Breast epithelium (tissue), 3 donors: ENCODE measurements at regions not wholly inside any gene's neighbourhood (a gene's known extent, or its start where the extent isn't known, plus 50 kb on each side); places are given as distances from the start of the nearest gene placed in this dataset.

Source experiments
- CTCF ChIP-seq, 3 donors: fragments of 450-650 bp; IDR thresholded peaks; one replicate each; pipeline ENCODE4 v1.5.1; 2016 to 2017; ENCODE audit warnings: antibody characterized with exemption in 3 of 3, mild to moderate bottlenecking in 3 of 3, moderate library complexity in 3 of 3
- POLR2AphosphoS5 ChIP-seq, 3 donors: sonication (generic); formaldehyde crosslinking; IDR thresholded peaks; one replicate each; pipeline ENCODE4 v1.6.1; 2017; ENCODE audit warnings: antibody characterized with exemption in 3 of 3

- no peak for TF ChIP-seq CTCF (IDR thresholded peaks at IDR 0.05)
- no peak for TF ChIP-seq POLR2AphosphoS5 (IDR thresholded peaks at IDR 0.05)
Observed at GRCh38 chr2:172244419-172245130, 141.9 kb upstream of the DLX2 start.
